SU-DHL-6 (cell line): ENCODE measurements at regions not wholly inside any gene's neighbourhood (a gene's known extent, or its start where the extent isn't known, plus 50 kb on each side); places are given as distances from the start of the nearest gene placed in this dataset.

Experiments
- EZH2phosphoT487 ChIP-seq: fragments of 200-600 bp; sonication (generic), shearing (Covaris generic); conservative IDR thresholded peaks from 2 replicates; pipeline ENCODE4 v1.6.1; 2018; ENCODE audit warnings: mild to moderate bottlenecking, antibody characterized with exemption, low read length, moderate library complexity, mixed read lengths
- TF ChIP-seq, protein P1 (sequence below): fragments of 200-600 bp; sonication (generic); IDR thresholded peaks from one replicate; pipeline ENCODE4 v1.5.1; 2017; ENCODE audit warnings: antibody characterized with exemption, mild to moderate bottlenecking, low read length, moderate library complexity; ENCODE audit not compliant: insufficient read depth, poor library complexity, severe bottlenecking

DNA sequence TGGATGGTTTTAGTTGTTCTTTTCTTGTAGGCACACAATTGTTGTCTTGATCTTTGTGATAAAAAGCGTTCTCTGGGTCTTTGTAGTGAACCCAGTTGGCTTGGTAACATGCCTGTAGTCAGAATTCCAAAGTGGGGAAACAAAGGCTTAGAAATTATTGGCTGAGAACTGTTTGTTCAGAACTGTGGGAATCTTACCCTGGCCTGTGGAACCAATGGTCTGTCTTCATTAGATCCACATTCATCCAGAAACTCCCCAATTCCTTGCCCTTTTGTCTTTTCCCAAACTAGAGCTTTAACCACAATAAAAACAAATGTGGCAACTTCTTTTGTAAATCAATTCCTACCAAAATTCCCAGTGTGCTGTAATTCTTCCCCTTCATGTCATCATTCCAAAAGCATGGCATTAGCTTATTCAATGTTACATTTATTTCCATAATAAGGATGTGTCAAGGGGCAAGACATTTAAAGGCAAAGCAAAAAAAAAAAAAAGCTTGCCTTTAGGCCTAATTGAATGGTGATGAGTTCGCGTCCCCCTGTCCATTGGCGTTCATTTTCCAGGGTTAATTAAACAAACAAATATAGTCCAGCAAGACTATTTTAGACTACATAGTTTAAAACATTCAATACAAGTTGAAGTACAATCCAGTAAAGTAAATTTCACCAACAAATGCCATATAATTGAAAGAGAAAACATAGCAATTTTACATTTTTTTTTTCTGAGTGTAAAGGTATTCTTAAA lies 249.8 kb upstream of the ZNF608 start:
- TF ChIP-seq, protein P1, sequence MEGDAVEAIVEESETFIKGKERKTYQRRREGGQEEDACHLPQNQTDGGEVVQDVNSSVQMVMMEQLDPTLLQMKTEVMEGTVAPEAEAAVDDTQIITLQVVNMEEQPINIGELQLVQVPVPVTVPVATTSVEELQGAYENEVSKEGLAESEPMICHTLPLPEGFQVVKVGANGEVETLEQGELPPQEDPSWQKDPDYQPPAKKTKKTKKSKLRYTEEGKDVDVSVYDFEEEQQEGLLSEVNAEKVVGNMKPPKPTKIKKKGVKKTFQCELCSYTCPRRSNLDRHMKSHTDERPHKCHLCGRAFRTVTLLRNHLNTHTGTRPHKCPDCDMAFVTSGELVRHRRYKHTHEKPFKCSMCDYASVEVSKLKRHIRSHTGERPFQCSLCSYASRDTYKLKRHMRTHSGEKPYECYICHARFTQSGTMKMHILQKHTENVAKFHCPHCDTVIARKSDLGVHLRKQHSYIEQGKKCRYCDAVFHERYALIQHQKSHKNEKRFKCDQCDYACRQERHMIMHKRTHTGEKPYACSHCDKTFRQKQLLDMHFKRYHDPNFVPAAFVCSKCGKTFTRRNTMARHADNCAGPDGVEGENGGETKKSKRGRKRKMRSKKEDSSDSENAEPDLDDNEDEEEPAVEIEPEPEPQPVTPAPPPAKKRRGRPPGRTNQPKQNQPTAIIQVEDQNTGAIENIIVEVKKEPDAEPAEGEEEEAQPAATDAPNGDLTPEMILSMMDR = no peak
- TF ChIP-seq EZH2phosphoT487 = no peak
